ENCODE measurements at regions not wholly inside any gene's neighbourhood (a gene's known extent, or its start where the extent isn't known, plus 50 kb on each side); places are given as distances from the start of the nearest gene placed in this dataset.

GRCh38 chr18:24660956-24661355 lies 200.5 kb downstream of the HRH4 start:
- no peak for DNase-seq
- peaks cover 0 to 9% of the 10 kb centered on the region in 2 donors for H3K4me1 ChIP-seq (ENCODE audit: control insufficient read depth in 1 of 2, insufficient read depth in 2 of 2, low read length in 2 of 2)
- Mint-ChIP-seq H3K9me3 (no peaks in the 10 kb centered on the region), H3K4me3 (no peak overlapping the region), H3K36me3 (no peaks in the 10 kb centered on the region), H3K27ac (no peak overlapping the region), H3K4me1 (peaks cover 16% of the 10 kb centered on the region), H3K27me3 (ENCODE audit: low read depth in 3 of 3) (peaks cover 0 to 5% (median 4%) of the 10 kb centered on the region in 3 donors)
- H3K27me3 ChIP-seq (ENCODE audit: control insufficient read depth in 2 of 2, insufficient read depth in 2 of 2, low read length in 2 of 2) = no peaks in the 10 kb centered on the region
- no peak overlapping the region for H3K27ac ChIP-seq (ENCODE audit: low read depth in 1 of 2, low read length in 2 of 2)
- no peaks in the 10 kb centered on the region for H4K20me1 ChIP-seq (ENCODE audit: insufficient read depth, low read length)
- no peak overlapping the region for H2AFZ ChIP-seq (ENCODE audit: insufficient read depth, low read depth, low read length, poor library complexity, severe bottlenecking)
- H3K36me3 ChIP-seq (replicated peaks in 1 of 2; ENCODE audit: control insufficient read depth in 1 of 2, insufficient read depth in 2 of 2, low read length in 2 of 2) = no peaks in the 10 kb centered on the region
- intact Hi-C loops (cut with micrococcal nuclease) = no loop called here
- no peak for TF ChIP-seq CTCF (IDR thresholded peaks at IDR 0.05)
- peak overlapping the region; percentile 78 for H3K4me2 ChIP-seq (replicated peaks; ENCODE audit: extremely low read depth, low read length, poor library complexity, severe bottlenecking)
- no peak overlapping the region for H3K9ac ChIP-seq (ENCODE audit: insufficient read depth, low read length, poor library complexity, severe bottlenecking)
- H3K9me3 ChIP-seq (replicated peaks in 1 of 2; ENCODE audit: control insufficient read depth in 1 of 2, insufficient read depth in 1 of 2, low read length in 2 of 2) = no peaks in the 10 kb centered on the region
- H3K79me2 ChIP-seq (ENCODE audit: insufficient read depth, low read length) = no peaks in the 10 kb centered on the region
- no CpG with 5 or more reads among the region's 1 CpG for WGBS (ENCODE audit: insufficient coverage)
- H3K4me3 ChIP-seq (replicated peaks in 1 of 3; ENCODE audit: low read depth in 2 of 3, low read length in 3 of 3) = no peak overlapping the region

GRCh38 chr18:24662412-24662821 lies 202.0 kb downstream of the HRH4 start:
- 86% methylated on average over 11 of the region's 13 CpGs for WGBS (ENCODE audit: insufficient coverage)
- Histone ChIP-seq H3K4me1 (ENCODE audit: control insufficient read depth in 1 of 2, insufficient read depth in 2 of 2, low read length in 2 of 2) (peaks cover 0 to 9% of the 10 kb centered on the region in 2 donors), H3K79me2 (ENCODE audit: insufficient read depth, low read length) (no peaks in the 10 kb centered on the region), H3K9ac (ENCODE audit: insufficient read depth, low read length, poor library complexity, severe bottlenecking) (no peak overlapping the region), H3K9me3 (replicated peaks in 1 of 2; ENCODE audit: control insufficient read depth in 1 of 2, insufficient read depth in 1 of 2, low read length in 2 of 2) (no peaks in the 10 kb centered on the region), H4K20me1 (ENCODE audit: insufficient read depth, low read length) (no peaks in the 10 kb centered on the region), H3K27ac (ENCODE audit: low read depth in 1 of 2, low read length in 2 of 2) (no peak overlapping the region), H2AFZ (ENCODE audit: insufficient read depth, low read depth, low read length, poor library complexity, severe bottlenecking) (no peak overlapping the region), H3K27me3 (ENCODE audit: control insufficient read depth in 2 of 2, insufficient read depth in 2 of 2, low read length in 2 of 2) (no peaks in the 10 kb centered on the region), H3K4me2 (replicated peaks; ENCODE audit: extremely low read depth, low read length, poor library complexity, severe bottlenecking) (no peak overlapping the region), H3K4me3 (replicated peaks in 1 of 3; ENCODE audit: low read depth in 2 of 3, low read length in 3 of 3) (no peak overlapping the region), H3K36me3 (replicated peaks in 1 of 2; ENCODE audit: control insufficient read depth in 1 of 2, insufficient read depth in 2 of 2, low read length in 2 of 2) (no peaks in the 10 kb centered on the region)
- no peak for TF ChIP-seq CTCF (IDR thresholded peaks at IDR 0.05)
- Mint-ChIP-seq H3K27me3 (ENCODE audit: low read depth in 3 of 3) (peaks cover 0 to 7% (median 4%) of the 10 kb centered on the region in 3 donors), H3K4me1 (peaks cover 16% of the 10 kb centered on the region), H3K27ac (no peak overlapping the region), H3K4me3 (no peak overlapping the region), H3K36me3 (no peaks in the 10 kb centered on the region), H3K9me3 (no peaks in the 10 kb centered on the region)
- intact Hi-C loops (cut with micrococcal nuclease) = no loop called here
- no peak for DNase-seq

All from CD14-positive monocyte (primary cell).